ENCODE measurements at regions not wholly inside any gene's neighbourhood (a gene's known extent, or its start where the extent isn't known, plus 50 kb on each side); places are given as distances from the start of the nearest gene placed in this dataset.

DNA sequence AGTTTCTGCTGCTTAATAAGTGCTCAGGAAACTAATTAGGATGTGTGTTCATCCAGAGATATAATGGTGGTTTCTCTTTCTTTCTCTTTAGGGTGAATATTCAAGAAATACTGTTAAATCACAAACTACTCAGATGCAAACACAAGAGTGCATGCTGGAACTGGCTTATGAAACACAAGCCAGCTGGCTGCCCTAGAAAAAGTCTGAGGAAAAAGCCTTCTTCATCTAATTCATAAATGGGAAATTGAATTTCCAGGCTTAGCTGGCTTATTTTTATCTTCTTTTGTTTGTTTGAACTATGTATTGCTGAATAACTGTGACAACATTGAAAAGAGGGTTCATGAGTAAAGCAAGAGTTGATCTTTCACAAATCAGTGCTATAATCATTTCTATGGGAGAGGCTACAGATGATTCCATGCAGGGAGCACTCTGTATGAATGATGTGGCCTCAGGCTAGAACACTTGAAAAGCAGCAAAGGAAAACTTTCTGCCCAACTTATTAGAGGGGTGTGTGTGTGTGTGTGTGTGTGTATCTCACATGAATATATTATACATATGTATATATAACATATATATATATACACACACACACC, 69.8 kb upstream of the SCEL start:
- no peak for DNase-seq (ENCODE audit: low spot score)
- TF ChIP-seq, protein P1, sequence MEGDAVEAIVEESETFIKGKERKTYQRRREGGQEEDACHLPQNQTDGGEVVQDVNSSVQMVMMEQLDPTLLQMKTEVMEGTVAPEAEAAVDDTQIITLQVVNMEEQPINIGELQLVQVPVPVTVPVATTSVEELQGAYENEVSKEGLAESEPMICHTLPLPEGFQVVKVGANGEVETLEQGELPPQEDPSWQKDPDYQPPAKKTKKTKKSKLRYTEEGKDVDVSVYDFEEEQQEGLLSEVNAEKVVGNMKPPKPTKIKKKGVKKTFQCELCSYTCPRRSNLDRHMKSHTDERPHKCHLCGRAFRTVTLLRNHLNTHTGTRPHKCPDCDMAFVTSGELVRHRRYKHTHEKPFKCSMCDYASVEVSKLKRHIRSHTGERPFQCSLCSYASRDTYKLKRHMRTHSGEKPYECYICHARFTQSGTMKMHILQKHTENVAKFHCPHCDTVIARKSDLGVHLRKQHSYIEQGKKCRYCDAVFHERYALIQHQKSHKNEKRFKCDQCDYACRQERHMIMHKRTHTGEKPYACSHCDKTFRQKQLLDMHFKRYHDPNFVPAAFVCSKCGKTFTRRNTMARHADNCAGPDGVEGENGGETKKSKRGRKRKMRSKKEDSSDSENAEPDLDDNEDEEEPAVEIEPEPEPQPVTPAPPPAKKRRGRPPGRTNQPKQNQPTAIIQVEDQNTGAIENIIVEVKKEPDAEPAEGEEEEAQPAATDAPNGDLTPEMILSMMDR (IDR thresholded peaks at IDR 0.05; ENCODE audit: extremely low read depth, missing control alignments): no peak

DNA sequence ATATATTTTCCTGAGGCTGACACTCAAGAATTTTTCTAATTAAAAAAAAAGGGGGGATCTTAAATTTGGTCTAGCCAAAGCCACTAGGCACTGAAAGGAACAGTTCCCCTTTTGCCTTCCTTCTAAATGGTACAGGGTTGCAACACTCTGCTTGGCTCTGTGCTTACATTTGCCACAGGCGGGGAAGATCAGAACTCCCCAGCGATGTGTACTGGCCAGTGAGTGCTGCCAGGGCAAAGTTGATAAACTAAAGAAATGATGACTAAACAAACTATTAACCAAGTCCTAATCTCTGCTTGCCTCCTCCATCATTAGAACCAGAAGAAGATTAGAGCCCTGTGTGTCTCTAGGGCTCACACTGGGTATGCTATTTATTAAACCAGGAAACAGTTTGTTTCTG, 75.3 kb upstream of the SCEL start:
- TF ChIP-seq, protein P1 (IDR thresholded peaks at IDR 0.05; ENCODE audit: extremely low read depth, missing control alignments): no peak
- no peak for DNase-seq (ENCODE audit: low spot score)

DNA sequence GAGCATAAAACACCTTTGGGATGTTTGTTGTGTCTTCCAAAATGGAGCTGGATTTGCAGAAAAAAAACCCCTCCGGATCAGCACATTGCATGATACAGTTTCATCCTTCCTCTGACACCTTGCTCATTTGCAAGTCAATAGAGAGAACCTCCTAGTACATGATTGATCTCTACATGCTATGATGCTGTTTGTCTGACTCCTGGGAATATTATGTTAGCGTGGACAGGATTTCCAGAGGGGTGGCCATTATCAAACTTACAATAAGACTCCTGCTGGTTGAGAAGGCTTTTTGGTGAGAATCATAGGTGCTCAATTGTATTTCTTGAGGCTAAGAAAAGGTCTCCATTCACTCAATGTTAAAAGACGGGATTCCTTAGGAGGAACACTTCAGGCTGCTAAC, 75.9 kb upstream of the SCEL start:
- DNase-seq (ENCODE audit: low spot score): no peak

DNA sequence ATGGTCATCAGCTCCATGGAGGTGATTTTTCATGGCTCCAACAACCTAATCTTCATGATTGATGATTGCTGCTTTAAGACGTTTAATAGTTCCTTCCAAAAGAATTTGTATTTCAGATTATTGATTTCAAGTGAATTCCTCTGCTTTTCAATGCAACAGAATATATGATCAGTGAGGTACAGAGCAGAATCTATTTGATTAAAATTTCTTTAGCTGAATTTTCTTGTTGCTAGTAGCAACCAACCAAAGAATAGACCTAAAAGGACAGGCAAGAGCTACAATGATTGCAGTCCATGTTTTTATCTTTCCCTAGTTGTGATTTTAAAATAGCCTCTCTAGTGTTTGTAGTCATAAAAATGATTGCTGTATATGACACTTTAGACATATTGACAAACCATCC, 76.8 kb upstream of the SCEL start:
- TF ChIP-seq, protein P1 (IDR thresholded peaks at IDR 0.05; ENCODE audit: extremely low read depth, missing control alignments): no peak
- no peak for DNase-seq (ENCODE audit: low spot score)

More for the DNA sequence above, 75.9 kb upstream of the SCEL start:
- TF ChIP-seq, protein P1 (IDR thresholded peaks at IDR 0.05; ENCODE audit: extremely low read depth, missing control alignments): no peak

DNA sequence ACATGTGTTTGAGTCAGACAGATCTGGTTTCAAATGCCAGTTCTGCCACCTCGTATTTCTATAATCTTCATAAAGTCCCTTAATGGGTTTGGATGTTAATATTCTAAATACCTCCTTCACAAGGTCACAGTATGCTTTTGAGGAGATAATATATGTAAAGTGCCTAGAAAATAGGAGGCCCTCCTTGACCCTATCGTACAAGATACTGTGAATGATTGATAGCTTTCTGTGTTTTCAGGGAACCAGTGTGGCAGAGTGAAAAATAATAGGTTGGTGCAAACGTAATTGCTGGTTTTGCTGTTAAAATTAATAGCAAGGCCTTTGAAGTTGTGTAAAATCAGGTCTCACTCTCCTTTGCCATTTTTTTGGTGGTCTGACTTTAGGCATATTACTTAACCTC, 77.5 kb upstream of the SCEL start:
- DNase-seq (ENCODE audit: low spot score): no peak
- TF ChIP-seq, protein P1 (IDR thresholded peaks at IDR 0.05; ENCODE audit: extremely low read depth, missing control alignments): no peak

DNA sequence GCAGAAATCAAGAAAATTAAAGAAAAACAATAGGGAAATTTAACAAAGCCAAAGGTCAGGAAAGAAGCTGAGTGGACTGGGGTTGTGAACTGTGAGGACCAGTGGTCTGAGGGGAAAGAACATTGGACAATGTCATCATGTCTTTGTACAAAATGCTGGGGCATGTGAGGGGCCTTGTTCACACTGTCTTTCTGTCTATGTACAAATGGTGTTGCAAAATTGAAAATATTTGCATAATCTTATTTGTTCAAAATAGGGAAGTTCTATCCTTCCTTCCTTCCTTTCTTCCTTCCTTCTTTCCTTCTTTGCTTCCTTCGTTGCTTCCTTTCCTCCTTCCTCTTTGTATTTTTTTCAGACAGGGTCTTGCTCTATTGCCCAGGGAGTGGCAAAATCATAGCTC, 79.2 kb upstream of the SCEL start:
- DNase-seq (ENCODE audit: low spot score): no peak
- TF ChIP-seq, protein P1 (IDR thresholded peaks at IDR 0.05; ENCODE audit: extremely low read depth, missing control alignments): no peak

DNA sequence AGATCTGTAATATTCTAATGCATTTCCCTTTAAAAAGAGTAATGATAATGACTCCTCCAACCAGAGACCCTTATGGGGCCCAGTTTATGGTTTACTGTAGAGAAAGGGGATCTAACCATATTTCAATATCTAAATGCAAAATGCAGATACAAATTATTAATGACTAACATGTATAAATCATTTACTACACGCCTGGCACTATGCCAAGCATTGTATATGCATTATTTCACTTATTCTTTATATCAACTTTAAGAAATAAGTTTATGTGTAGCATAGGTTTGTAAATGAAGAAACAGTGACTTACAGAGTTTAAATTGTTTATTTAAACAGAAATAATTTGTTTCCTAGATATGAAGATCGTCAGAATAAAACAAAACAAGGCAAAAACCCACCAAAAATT, 86.2 kb upstream of the SCEL start:
- DNase-seq (ENCODE audit: low spot score): no peak
- TF ChIP-seq, protein P1 (IDR thresholded peaks at IDR 0.05; ENCODE audit: extremely low read depth, missing control alignments): no peak
